WI38 (cell line): ENCODE measurements at regions not wholly inside any gene's neighbourhood (a gene's known extent, or its start where the extent isn't known, plus 50 kb on each side); places are given as distances from the start of the nearest gene placed in this dataset.

Source experiments
- H3K4me3 ChIP-seq: 2 replicates; pipeline ENCODE4 v1.5.1; 2011; ENCODE audit warnings: low read depth, mild to moderate bottlenecking, control low read depth, low read length
- CTCF ChIP-seq: IDR thresholded peaks from 2 replicates; pipeline ENCODE4 v1.5.1; 2012; ENCODE audit warnings: low read depth, mild to moderate bottlenecking, control low read depth, low read length

DNA sequence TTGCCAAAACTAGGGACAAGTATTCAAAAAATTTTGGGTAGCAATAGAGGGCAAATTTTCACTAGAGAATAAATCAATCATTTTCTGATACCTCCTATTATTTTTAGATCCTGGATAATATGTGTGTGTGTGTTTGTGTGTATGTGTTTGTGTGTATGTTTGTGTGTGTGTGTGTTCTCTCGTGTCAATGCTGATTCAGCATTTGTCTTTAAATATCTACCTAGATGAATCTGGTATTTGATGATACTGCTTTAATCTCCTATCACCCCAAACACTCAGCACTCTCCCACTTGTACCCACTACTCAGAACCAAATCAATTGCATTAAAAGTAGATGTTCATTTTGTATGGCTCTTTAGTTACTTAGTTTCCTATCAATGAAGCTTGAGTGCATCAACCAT lies 101.3 kb upstream of the NPFFR2 start:
- no peak for TF ChIP-seq CTCF
- no peak overlapping the region for H3K4me3 ChIP-seq

GRCh38 chr4:71932941-71933340 lies 98.9 kb upstream of the NPFFR2 start:
- TF ChIP-seq CTCF: no peak
- no peak overlapping the region for H3K4me3 ChIP-seq

- H3K4me3 ChIP-seq: no peak overlapping the region
- no peak for TF ChIP-seq CTCF
These were observed 93.0 kb upstream of the NPFFR2 start for GRCh38 chr4:71938776-71939175.

DNA sequence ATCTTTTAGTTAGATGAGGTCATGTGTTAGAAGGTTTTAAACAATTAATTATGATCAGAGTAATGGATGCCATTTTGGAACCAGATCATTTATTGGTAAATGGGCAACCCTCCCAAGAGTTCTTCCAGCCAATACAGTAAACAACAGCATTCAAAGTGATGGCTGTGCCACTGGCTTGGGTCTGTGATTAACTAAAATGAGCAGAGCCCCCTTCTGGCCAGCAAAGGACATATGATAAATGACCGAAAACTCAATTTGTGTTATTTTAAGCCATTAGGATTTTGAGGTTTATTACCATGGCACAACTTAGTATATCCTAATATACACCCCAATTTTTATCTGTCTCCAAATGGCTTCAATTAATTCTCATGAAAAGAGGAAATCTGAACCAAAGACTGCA lies 90.8 kb upstream of the NPFFR2 start:
- H3K4me3 ChIP-seq: no peak overlapping the region
- 0 out of 2 replicates have a peak, but pooled peaks have one; percentile 29 for TF ChIP-seq CTCF

- no peak for TF ChIP-seq CTCF
- H3K4me3 ChIP-seq: no peak overlapping the region
These were observed 86.8 kb upstream of the NPFFR2 start for GRCh38 chr4:71944956-71945355.

DNA sequence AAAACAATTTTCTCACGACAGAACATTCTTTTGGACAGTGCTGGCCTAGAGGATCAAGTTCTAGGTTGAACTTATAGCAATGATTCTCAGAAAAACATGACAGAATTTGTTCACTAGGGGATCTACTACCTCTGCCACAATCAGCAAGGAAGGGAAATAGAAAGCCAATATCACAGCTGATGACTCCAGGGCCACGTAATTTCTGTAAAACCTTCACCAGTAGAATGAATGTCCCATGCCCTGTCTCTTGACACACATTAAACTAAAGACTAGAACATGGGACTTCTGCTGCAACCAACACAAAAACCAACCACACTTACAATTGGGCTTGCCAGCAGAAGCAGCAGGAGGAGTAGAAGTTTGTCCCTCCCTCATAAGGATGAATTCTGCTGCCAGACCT lies 86.0 kb upstream of the NPFFR2 start:
- H3K4me3 ChIP-seq: no peak overlapping the region
- TF ChIP-seq CTCF: no peak

GRCh38 chr4:71958978-71959377 lies 72.8 kb upstream of the NPFFR2 start:
- TF ChIP-seq CTCF: no peak
- no peak overlapping the region for H3K4me3 ChIP-seq
